GM21529 (cell line): ENCODE measurements at regions not wholly inside any gene's neighbourhood (a gene's known extent, or its start where the extent isn't known, plus 50 kb on each side); places are given as distances from the start of the nearest gene placed in this dataset.

ENCODE experiments used
- ATAC-seq: cut with Tn5 transposase; IDR thresholded peaks from one replicate; pipeline ENCODE4 v1.9.1; 2021; ENCODE audit not compliant: unreplicated experiment

DNA sequence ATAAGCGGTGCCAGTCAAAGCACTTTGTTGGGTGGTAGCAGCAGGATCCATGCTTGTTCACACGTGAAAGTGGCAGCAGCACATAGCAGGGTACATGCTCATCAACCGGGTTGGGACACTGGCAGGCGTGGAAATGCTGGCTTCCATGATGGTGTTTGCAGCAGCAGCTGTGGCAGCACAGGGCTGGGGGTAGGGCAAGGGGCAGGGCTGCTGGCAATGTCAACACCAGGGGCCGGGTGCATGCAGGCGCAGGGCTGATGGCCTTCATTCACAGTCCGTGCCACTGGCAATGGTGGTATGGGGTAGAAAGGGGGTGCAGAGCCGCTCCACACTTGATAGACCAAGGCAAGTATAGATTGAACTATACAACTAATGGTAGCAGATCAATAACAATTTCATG lies 374.7 kb upstream of the FAM241A start:
- no peak for ATAC-seq

DNA sequence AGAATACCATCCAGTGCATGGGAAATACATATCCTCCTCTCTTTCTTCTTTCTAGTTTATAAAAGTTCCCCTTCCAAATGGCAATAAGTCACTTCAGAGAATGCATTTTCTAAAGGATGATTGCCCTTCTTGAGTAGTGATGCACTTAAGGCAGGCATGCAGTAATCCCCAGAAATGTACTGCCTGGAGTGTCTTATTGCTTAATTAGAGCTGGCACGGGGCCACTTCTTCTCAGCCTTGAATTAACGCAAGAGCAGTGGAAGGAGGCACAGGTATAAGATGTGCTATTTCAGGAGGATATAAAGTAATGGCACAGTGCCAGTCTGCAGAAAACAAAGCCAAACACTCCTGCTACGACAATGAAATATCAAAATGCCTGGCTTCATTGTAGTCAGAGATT lies 371.4 kb upstream of the FAM241A start:
- ATAC-seq, result no peak

DNA sequence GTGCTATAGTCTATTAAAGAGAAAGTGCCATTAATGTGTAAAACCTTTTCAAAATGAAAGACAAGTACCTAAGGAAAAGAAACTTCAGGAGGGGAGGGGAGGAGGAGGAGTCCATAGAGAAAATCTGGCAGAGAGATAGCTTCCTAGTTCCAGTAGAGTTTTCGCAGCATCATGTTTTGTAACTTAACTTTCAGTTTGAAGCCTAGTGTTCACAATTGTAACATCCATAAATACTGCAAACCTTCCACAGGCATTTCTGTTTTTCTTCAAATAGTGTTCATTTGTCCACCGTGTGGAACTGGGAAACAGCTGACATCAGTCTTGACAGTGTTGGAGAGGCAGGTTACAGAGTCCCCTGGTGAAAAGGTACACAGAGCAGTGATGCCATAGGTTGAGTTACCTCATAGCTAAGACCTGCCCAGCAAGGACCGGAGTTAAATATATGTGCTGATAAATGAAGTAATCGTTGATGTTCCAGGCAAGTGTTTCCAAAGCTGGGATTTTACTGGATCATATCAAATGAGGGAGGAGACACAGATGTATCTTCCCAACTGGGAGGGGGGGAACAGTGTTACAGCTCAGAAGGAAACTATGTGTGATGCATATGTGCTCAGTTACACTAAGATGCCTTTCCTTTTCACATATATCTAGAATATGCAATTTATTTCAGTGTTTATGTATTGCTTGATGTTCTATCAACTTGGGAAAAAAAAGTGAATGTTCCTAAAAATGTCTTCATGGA lies 369.5 kb upstream of the FAM241A start:
- no peak for ATAC-seq

DNA sequence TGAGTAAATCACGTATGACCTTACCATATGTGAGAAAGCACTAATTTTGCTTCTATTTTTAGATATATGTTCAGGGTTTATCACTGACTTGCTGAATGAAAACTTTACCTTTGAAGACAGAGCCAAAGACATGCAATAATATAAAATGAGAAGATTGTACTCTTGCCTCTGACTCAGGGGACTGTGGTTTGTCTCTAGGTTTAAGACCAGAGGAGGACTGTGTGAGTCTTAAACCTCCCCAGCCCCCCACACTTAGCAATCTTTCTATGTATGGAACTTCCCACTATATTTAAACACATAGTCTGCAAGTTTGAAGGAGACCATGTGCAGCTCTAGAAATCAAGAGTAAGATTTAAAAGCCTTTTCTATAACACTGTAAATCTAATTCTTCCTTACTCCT lies 368.7 kb upstream of the FAM241A start:
- ATAC-seq, result no peak

DNA sequence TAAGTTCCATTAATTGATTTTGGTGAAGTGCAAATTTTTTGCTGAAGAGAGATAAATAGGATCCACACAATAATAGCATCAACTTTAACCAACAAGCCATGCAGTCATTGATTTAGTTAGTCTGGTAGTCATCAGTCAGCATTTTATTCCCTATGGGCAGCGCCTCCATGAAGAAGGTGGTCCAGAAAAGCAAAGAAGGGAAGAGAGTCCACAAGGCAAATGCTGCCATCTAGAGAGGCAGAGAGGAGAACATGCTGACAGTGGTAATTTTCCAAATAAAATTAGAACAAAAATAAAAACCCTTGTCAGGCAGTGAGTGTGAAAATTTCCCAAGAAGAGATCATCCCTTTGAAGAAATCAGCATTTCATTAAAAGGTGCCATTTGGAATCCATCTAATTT lies 366.7 kb upstream of the FAM241A start:
- ATAC-seq, result no peak

DNA sequence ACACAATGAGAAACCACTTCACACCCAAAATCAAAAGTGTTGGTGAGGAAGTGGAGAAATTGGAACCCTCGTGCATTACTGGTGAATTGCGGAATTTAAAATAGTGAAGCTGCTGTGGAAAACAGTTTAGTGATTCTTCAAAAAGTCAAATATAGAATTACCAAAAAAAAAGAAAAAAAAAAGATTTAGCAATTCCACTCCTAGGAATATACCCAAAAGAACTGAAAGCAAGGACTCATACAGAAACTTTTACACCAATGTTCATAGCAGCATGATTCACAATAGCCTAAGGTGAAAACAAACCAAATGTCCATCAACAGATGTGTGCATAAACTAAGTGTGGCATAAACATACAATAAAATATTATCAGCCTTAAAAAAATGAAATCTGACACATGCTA lies 364.3 kb upstream of the FAM241A start:
- no peak for ATAC-seq

DNA sequence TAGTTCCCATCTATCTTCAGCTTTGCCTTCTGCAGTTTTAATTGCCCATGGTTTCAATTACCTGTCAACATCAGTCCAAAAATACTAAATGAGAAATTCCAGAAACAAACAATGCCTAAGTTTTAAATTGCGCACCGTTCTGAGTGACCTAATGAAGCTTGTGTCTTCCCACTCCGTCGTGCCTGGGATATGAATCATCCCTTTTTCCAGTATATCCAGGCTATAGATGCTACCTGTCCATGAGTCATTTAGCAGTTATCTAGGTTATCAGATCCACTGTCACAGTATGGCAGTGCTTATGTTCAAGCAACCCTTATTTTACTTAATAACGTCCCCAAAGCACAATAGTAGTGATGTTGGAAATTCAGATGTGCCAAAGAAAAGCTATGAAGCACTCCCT lies 363.6 kb upstream of the FAM241A start:
- ATAC-seq, result no peak

DNA sequence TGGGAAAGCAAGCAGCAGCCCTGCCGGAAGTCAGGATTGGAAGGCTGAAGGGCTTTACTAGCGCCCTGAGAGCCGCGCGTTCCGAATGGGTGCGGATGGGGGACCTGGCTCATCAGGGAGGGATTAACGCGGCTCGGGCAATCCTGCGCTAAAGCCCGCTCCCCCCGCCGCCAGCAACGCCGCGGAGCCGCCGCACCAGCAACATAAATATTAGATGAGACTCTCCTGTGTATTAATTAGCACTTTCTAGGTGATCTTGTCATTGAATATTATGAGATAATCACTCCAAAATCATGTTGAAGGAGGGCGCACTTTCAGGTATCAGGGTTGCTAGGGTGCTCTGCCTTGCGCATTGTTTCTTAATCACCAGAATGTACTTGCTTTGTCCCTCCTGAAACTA lies 357.2 kb upstream of the FAM241A start:
- no peak for ATAC-seq

DNA sequence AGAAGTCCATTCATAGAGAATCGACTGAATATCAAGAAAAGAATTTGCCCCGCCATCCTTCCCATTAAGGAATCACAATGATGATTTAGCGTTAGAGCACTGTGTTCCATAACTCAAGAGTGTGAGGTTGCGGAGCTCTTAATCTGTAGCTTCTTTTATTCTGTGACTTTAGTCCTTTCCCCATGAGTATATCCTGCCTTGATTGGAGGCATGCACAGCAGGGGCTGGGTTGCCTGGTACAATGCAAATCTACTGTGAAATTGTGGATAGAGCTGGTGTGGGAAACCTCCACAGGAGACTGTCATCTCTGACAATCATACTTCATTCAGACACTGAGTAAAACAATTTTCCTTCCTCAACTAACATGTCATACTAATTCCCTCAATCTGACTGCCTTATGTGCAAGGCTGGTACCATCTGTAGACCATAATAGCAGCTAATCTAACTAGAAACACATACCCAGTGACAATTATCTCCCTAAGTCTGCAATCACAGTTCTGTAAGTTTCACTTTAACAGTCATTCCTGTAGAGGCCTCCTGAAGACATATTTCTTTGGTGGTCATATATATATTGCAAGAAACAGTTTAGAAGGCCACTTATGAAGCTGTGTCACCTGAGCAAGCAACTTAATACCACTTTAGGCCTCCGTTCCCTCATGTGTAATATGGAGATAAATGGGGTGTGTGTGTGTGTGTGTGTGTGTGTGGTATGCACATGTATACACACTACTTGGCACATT lies 355.2 kb upstream of the FAM241A start:
- no peak for ATAC-seq

DNA sequence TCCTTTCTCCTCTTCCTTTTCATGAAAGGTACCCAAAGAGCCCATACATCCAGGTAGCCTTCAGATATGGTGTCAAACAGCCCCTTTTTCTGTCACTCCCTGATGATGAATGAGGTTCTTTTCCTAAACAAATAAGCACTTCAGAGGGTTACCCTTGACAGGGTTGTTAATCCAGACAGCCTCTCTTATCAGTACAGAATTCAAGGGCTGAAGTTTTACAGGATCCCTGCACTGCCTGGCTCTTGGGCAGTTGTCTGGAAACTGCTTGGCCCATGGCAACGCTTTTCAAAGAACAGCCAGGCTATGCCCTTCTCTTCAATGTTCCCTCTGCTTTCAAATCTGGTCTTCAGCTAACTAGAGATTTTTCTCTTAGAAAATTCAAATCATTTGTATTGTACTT lies 352.6 kb upstream of the FAM241A start:
- ATAC-seq, result no peak

DNA sequence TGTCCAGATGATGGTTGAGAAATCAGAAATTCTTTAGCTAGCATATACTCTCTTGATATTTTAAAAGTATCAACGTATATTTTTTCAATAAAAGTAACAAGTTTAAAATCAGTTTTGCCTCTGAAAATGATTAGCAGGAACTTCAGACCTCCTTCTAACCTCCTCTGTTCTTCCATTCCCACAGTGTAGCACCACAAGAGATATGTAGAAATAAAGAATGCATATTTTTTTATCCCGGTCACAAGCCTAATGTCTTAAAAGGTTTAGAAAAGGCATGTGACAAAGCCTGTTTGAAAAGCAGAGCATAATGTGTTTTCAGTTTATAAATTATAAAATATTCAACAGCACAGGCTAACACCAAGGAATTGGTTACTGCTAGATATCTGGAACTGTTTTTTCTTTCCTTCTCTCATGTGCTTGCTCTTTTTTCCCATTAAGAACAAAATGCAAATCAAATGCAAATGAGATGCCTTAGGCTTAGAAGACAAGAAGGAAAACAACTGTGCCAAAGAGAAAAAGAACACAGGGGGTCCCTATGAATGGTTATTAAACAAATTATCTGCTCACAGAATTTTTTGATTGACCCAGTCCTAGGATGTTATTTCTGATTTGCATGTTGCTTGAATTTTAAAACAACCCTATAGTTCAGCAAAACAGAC lies 351.7 kb upstream of the FAM241A start:
- no peak for ATAC-seq

DNA sequence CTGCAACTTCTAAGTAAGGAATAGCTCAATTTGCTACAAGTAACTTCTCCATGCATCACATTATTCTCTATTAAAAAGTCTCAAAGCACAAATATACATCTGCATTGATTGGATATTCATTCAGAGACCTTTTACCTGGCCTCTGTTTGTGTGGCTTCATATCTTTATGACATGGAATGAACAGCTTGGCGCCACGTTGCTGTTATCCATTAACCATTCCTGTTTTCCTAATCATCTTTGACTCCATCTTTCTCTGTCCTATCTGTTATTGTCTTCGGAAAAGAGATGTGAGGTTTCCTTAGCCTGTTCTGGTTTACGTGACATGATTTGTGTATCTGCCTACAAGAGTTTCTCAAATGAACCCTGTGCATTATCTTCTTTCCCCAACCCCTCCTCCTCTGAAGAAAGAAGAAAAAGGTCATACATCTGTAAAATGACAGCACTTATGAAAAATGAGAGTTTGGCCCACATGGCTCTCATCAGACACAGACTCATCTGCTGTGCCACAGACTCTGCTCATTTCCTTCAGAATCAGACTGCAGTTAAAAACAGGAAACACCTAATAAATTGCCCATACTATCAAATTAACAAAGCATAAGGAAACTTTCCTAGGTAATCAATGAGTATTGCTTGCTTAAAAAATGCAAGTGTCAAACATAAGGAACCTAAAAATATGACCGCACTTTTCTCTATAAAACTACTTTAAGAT lies 347.6 kb upstream of the FAM241A start:
- ATAC-seq, result no peak

DNA sequence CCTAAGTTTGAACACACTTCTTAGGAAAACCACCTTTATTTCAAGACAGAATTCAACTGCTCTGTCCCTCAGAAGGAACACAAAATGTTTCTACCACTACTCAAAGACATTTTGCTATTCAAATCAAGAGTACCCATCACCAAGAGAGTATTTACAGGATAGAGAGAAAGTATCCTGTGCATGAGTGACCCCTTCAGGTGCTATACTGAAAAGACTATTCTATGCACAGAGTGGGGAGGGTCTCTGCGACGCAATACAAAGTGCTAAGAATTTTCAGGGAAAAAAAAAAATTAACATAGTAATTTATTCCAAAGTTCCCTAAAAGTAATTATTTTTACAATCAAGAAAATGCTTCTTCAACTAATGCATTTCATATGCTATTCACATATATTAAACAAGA lies 346.4 kb upstream of the FAM241A start:
- no peak for ATAC-seq

DNA sequence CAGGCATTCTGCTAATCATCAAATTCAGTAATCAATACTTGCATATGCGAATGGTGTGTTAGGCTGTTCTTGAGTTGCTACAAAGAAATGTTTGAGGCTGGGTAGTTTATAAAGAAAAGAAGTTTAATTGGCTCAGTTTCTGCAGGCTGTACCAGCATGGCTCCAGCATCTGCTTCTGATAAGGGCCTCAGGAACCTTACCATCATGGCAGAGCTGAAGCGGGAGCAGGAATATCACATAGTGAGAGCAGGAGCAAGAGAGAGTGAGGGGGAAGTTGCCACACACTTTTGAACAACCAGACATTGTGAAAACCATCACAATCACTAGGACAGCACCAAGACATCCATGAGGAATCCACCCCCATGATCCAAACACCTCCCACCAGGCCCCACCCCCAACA lies 344.7 kb upstream of the FAM241A start:
- no peak for ATAC-seq

DNA sequence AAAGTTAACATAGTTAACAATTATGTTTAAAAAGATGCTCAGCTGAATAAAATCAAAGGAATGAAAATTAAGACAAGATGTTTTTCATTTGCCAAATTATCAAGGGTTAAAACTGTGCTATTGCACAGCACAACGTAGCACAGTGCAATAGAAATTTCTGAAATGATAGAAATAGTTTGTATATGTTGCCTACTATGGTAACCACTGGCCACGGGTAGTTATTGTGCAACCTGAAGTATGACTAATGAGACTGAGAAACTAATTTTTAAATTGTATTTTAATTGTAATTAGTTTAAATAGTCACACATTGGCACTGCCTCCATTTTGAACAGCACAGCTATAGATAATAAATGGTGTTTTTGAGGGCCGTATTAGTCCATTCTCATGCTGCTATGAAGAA lies 343.1 kb upstream of the FAM241A start:
- ATAC-seq, result no peak

DNA sequence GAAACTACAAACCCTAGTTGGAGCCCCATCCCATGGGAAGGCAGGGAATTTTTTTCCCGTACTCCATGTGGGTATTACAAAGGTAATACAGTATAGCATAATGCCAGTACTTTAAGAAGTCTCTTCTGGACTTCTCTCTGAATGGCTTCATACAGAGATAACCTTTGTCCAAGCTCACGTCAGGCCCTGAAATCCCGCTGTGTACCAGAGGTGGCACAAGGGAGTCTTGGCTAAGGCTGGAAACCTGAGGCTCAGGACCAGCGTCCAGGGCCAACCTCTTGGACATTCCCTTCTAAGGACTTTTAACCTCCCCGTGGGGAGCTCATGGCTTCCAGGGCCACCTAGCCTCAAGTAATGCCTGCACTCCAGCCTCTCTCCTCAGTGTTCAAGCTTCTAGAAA lies 338.9 kb upstream of the FAM241A start:
- ATAC-seq, result no peak

DNA sequence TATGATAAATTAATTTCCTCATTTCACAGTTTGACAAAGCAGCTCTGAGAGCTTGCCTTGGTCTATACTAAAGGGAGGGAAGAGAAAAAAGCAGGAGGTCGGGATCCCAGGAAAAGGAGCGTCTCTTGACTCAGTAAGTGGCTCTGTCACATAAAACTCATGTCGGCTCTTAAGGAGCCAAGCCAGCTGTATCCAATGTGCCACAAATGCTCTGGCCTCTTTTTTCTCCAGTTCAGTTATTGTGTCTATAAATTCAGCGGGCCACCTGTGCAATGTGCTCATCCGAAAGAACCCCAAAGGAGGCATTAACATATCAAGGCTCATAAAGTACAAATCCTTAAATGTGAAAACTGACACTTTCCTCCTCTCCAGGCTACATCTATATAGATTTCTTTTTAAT lies 337.7 kb upstream of the FAM241A start:
- no peak for ATAC-seq

DNA sequence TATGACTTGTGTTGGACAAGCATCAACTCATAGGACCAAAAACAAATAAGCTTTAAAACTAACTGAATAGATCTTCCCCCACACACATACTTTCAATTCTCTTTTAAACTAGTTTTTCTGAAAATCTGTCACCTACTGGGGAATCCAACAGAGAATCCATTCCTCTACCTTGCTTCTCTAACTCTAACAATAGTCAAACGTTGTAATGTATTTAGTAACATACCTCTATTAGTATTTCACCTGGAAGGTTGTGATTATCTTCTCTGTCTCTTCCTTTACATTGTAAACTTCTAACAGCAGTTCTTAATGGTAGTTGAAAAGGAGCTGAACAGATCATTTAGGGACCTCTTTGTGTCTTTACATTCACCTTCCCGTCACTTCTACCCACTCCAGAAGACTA lies 337.1 kb upstream of the FAM241A start:
- no peak for ATAC-seq

DNA sequence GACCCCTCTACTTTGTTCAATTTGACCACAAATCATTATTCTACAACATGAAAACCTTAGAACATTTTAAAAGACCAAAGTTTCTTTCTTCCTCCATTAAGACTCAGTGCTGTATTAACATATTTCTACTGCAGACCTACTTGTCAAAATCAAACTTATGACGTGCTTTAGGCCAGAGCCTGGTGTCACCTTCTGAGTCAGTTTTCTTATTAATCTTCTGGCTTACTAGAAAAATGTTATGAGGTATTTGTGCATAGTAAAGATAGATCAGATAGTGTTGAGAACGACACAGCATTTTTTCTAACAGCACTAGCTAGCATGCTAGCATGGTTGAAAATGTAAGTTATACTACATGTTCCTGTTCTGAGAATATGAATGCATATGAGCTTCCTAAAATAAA lies 333.6 kb upstream of the FAM241A start:
- no peak for ATAC-seq

DNA sequence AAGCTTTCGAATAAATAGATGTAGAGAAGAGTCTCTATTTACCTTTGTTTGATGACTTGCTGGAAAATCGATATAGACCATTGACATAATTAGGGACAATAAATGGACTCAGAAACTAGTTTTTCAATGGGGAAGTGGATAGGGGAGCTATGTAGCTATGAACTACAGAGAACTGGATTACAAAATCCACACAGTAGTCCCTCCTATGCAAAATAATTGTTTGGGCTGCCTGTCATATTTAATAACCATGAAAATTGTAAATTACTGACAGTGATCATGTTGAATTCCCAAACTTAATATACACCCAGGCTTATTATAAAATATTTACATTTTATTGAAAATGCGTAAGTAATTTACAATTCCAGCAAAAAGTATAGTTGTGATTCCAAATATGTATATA lies 333.1 kb upstream of the FAM241A start:
- ATAC-seq, result no peak

DNA sequence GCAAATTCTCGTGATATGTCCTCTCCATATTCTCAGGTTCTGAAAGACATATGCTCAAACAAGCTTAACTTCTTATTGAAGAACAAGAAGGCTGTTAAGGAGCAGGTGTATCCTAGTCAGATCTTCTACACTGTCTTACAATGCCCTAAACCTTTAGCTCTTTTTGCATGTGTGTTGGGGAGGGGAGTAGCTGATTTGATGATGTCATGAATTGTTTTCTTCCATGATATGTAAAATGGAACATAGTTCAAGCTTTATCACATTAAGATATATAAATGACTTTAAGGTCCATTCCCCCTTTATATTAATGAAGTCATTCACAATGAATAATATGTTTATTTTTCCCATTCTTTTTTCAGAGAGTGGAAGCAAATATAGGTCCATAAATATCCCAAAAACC lies 332.5 kb upstream of the FAM241A start:
- no peak for ATAC-seq
